ENCODE measurements at regions not wholly inside any gene's neighbourhood (a gene's known extent, or its start where the extent isn't known, plus 50 kb on each side); places are given as distances from the start of the nearest gene placed in this dataset.
A peak's percentile ranks its signal among the peaks of the same experiment; 100 is the strongest.

DNA sequence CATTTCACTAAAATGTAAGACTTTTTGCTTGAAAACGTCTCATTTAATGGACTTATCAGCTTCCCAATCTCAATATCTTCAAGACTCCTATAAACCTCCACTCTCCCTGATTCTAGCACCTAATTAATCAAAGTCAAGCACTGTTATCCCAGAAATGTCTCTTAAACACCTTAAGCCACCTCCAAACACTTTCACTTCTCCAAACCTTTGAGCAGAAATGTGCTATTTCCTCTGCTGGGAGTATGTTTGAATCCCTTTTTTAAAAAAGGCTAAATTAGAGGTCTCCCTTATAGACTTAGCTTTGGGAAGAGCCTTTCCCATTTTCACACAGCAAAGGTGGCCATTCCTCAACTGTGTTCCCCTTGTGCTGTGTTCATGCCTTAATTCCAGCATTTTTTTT, 146.2 kb upstream of the SYN3 start:
- TF ChIP-seq MYC (IDR thresholded peaks at IDR 0.05; ENCODE audit: low read depth, low read length), result no peak
- TF ChIP-seq, protein P1, sequence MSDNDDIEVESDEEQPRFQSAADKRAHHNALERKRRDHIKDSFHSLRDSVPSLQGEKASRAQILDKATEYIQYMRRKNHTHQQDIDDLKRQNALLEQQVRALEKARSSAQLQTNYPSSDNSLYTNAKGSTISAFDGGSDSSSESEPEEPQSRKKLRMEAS (IDR thresholded peaks at IDR 0.05; ENCODE audit: low read depth, low read length), result no peak
- no peak for TF ChIP-seq POLR2A (IDR thresholded peaks at IDR 0.05; ENCODE audit: extremely low read depth, insufficient read length)
- TF ChIP-seq, protein P2, sequence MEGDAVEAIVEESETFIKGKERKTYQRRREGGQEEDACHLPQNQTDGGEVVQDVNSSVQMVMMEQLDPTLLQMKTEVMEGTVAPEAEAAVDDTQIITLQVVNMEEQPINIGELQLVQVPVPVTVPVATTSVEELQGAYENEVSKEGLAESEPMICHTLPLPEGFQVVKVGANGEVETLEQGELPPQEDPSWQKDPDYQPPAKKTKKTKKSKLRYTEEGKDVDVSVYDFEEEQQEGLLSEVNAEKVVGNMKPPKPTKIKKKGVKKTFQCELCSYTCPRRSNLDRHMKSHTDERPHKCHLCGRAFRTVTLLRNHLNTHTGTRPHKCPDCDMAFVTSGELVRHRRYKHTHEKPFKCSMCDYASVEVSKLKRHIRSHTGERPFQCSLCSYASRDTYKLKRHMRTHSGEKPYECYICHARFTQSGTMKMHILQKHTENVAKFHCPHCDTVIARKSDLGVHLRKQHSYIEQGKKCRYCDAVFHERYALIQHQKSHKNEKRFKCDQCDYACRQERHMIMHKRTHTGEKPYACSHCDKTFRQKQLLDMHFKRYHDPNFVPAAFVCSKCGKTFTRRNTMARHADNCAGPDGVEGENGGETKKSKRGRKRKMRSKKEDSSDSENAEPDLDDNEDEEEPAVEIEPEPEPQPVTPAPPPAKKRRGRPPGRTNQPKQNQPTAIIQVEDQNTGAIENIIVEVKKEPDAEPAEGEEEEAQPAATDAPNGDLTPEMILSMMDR (IDR thresholded peaks at IDR 0.05; ENCODE audit: low read depth, low read length), result no peak

DNA sequence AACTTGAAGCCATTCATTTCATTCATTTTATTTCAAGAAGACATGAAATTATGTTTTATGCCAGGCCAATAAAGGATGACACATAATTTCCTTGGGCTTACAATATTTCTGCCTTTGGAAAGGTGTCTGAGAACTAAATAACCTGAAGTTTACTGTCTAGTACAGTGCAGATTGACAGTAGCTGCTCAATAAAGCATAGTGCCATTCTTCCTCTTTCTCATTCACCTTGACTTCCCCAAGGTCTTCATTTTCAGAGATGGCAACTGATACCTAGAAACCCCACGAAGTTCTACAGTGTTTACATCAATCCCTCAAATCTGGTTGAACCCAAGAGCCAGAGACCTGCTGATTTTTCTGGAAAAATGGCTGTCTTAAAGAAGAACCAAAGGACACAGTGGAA, 144.3 kb upstream of the SYN3 start:
- TF ChIP-seq POLR2A (IDR thresholded peaks at IDR 0.05; ENCODE audit: extremely low read depth, insufficient read length), result no peak
- TF ChIP-seq, protein P2 (IDR thresholded peaks at IDR 0.05; ENCODE audit: low read depth, low read length), result no peak
- no peak for TF ChIP-seq MYC (IDR thresholded peaks at IDR 0.05; ENCODE audit: low read depth, low read length)
- TF ChIP-seq, protein P1 (IDR thresholded peaks at IDR 0.05; ENCODE audit: low read depth, low read length), result no peak
- DNase-seq (ENCODE audit: low read depth), result no peak
- H3K4me3 ChIP-seq (ENCODE audit: low read depth, low read length), result no peak overlapping the region

More for the DNA sequence above, 146.2 kb upstream of the SYN3 start:
- DNase-seq (ENCODE audit: low read depth), result no peak
- H3K4me3 ChIP-seq (ENCODE audit: low read depth, low read length), result no peak overlapping the region

DNA sequence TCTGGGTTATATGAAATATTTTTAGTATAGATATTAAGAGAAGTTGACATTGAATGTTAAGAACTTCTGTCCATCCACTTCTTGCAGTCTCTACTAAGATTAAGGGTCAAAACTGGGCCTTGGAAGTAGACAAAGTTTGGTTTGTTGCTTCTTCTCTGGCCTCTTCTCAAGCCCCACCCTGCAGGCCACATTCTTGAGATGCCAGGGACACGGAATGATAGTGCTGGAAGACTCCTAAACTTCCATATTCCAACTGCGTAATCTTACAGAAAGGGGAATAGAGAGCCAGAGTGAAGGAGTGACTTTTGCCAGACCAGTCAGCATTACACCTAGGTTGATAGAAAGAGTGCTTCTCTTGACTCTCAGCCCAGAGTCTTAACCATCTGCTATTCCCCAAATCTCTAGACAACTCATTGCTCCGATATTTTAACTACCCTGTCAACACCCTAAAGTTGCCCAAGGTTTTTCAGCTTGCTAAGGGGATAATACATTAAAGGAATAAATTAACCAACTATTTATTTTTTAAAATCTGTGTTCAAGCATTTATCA, 136.4 kb upstream of the SYN3 start:
- H3K4me3 ChIP-seq (ENCODE audit: low read depth, low read length), result no peak overlapping the region
- DNase-seq (ENCODE audit: low read depth), result no peak
- TF ChIP-seq, protein P2 (IDR thresholded peaks at IDR 0.05; ENCODE audit: low read depth, low read length), result no peak
- TF ChIP-seq MYC (IDR thresholded peaks at IDR 0.05; ENCODE audit: low read depth, low read length) (no peak), POLR2A (IDR thresholded peaks at IDR 0.05; ENCODE audit: extremely low read depth, insufficient read length) (no peak)
- TF ChIP-seq, protein P1 (IDR thresholded peaks at IDR 0.05; ENCODE audit: low read depth, low read length), result no peak

DNA sequence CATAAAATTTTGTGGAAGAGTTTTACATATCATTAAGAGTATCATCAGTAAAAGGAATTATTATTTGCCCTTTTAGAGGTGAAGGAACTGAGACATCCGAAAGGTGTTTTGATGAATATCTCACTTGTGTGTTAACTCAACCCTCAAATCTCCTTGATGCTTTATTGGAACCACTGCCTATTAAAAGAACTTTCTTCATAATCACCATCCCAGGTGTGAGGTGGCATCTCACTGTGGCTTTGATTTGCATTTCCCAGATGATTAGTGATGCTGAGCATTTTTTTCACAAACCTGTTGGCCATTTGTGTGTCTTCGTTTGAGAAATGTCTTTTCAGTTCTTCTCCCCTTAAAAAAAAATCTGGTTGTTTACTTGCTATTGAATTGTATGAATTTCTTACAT, 134.0 kb upstream of the SYN3 start:
- DNase-seq (ENCODE audit: low read depth), result no peak
- no peak for TF ChIP-seq POLR2A (IDR thresholded peaks at IDR 0.05; ENCODE audit: extremely low read depth, insufficient read length)
- TF ChIP-seq, protein P1 (IDR thresholded peaks at IDR 0.05; ENCODE audit: low read depth, low read length), result no peak
- TF ChIP-seq, protein P2 (IDR thresholded peaks at IDR 0.05; ENCODE audit: low read depth, low read length), result no peak
- no peak for TF ChIP-seq MYC (IDR thresholded peaks at IDR 0.05; ENCODE audit: low read depth, low read length)
- no peak overlapping the region for H3K4me3 ChIP-seq (ENCODE audit: low read depth, low read length)

DNA sequence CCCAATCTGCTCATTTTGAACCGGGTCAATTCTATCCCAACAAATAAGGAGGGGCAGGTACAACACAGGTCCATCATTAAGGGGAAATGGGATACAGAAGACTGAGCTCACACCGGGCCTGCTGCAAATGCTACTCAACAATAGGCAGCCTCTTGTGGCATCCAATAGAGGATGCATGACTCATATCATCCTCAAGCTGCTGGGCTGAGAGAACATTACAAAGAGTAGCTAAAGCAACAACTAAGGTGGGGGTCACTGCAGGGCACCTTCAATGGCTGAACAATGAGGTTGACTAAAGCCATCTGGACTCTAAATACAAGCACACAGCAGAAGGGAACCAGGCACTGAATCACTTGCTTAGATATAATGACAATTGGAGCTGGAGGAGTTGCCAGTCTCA, 130.1 kb upstream of the SYN3 start:
- H3K4me3 ChIP-seq (ENCODE audit: low read depth, low read length), result no peak overlapping the region
- TF ChIP-seq, protein P1 (IDR thresholded peaks at IDR 0.05; ENCODE audit: low read depth, low read length), result no peak
- TF ChIP-seq POLR2A (IDR thresholded peaks at IDR 0.05; ENCODE audit: extremely low read depth, insufficient read length) (no peak), MYC (IDR thresholded peaks at IDR 0.05; ENCODE audit: low read depth, low read length) (no peak)
- TF ChIP-seq, protein P2 (IDR thresholded peaks at IDR 0.05; ENCODE audit: low read depth, low read length), result no peak
- DNase-seq (ENCODE audit: low read depth), result peak; percentile 4

Data from NB4 (cell line).